Activated naive CD8-positive, alpha-beta T cell treated with anti-CD3 and anti-CD28 coated beads, Interleukin-2, amount 10 ng/mL, durations not matched to agents 7 days and 5 days (primary cell): ENCODE measurements at regions not wholly inside any gene's neighbourhood (a gene's known extent, or its start where the extent isn't known, plus 50 kb on each side); places are given as distances from the start of the nearest gene placed in this dataset.

ENCODE experiments used
- ATAC-seq: fragments of 150-1000 bp; cut with Tn5 transposase; one replicate; pipeline ENCODE4 v1.10.0; 2021; ENCODE audit warnings: low read depth, moderate library complexity
- POLR2A ChIA-PET: fragments of 350-600 bp; sonication (Branson Sonifier 250); formaldehyde crosslinking; loops from one replicate; lab custom pipeline; 2021; ENCODE audit warnings: antibody characterized with exemption; lab: Charles Lee
- DNase-seq: peaks from one replicate; pipeline ENCODE4 v3.0.0; 2021
- H3K27ac Mint-ChIP-seq: one replicate; pipeline ENCODE4 v1.8.0; 2022; ENCODE audit warnings: mild to moderate bottlenecking, mixed read lengths
- H3K27me3 Mint-ChIP-seq: one replicate; pipeline ENCODE4 v1.8.0; 2022; ENCODE audit warnings: mild to moderate bottlenecking, moderate library complexity, mixed read lengths
- H3K36me3 Mint-ChIP-seq: one replicate; pipeline ENCODE4 v1.8.0; 2021; ENCODE audit warnings: mild to moderate bottlenecking, mixed read lengths
- H3K4me1 Mint-ChIP-seq: one replicate; pipeline ENCODE4 v1.8.0; 2021; ENCODE audit warnings: mixed read lengths
- H3K4me3 Mint-ChIP-seq: one replicate; pipeline ENCODE4 v1.8.0; 2022; ENCODE audit warnings: mild to moderate bottlenecking, moderate library complexity, mixed read lengths
- H3K9me3 Mint-ChIP-seq: one replicate; pipeline ENCODE4 v1.8.0; 2021; ENCODE audit warnings: mixed read lengths

DNA sequence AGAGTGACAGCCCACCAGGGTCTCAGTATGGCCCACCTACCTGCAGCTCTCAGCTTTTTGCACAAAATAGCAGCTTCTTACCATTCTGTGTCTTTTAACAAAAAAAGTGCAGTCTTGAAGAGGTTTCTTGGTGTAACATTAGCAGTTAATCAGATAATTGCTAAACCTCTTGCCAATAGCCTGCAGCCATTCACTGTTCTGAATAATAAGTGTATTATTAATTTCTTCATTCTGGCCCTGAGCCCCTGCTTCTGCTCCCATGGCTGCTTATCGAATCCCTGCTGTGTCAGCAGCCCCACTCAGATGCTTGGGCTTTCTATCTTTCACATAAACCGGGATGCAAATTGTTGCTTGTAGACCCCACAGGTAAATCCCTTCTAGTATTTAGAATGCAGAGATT lies 485.9 kb downstream of the CAAP1 start:
- Mint-ChIP-seq H3K4me3 (no peak overlapping the region), H3K4me1 (no peaks in the 10 kb centered on the region), H3K27me3 (no peaks in the 10 kb centered on the region), H3K36me3 (no peaks in the 10 kb centered on the region), H3K9me3 (peaks cover 4% of the 10 kb centered on the region), H3K27ac (no peak overlapping the region)
- no peak for ATAC-seq
- no peak for DNase-seq
- POLR2A ChIA-PET: no interaction called here

- DNase-seq: no peak
- POLR2A ChIA-PET: no interaction called here
- Mint-ChIP-seq H3K27me3 (no peaks in the 10 kb centered on the region), H3K27ac (no peak overlapping the region), H3K4me1 (no peaks in the 10 kb centered on the region), H3K4me3 (no peak overlapping the region), H3K9me3 (peaks cover 3% of the 10 kb centered on the region), H3K36me3 (no peaks in the 10 kb centered on the region)
- no peak for ATAC-seq
Observed at GRCh38 chr9:26399556-26399955, 493.0 kb downstream of the CAAP1 start.

- Mint-ChIP-seq H3K27ac (no peak overlapping the region), H3K4me1 (no peaks in the 10 kb centered on the region), H3K9me3 (peaks cover 8% of the 10 kb centered on the region), H3K27me3 (no peaks in the 10 kb centered on the region), H3K4me3 (no peak overlapping the region), H3K36me3 (no peaks in the 10 kb centered on the region)
- no peak for DNase-seq
- POLR2A ChIA-PET: no interaction called here
- no peak for ATAC-seq
Observed at GRCh38 chr9:26394025-26394424, 498.6 kb downstream of the CAAP1 start.

DNA sequence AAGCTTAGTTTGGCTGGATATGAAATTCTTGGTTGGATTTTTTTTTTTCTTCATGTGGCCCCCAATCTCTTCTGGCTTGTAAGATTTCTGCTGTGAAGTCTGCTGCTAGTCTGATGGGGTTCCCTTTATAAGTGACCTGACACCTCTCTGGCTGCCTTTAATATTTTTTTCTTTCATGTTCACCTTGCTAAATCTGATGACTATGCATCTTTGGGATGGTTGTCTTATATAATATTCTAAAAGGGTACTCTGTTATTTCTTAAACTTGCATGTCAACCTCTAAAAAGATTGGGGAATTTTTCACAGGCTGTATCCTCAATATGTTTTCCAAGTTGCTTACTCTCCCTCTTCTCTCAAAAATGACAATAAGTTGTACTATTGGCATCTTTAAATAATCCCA lies 500.0 kb downstream of the CAAP1 start:
- DNase-seq: no peak
- no peak for ATAC-seq
- POLR2A ChIA-PET: no interaction called here
- no peaks in the 10 kb centered on the region for H3K36me3 Mint-ChIP-seq
- peaks cover 10% of the 10 kb centered on the region for H3K9me3 Mint-ChIP-seq
- H3K4me1 Mint-ChIP-seq: no peaks in the 10 kb centered on the region
- no peaks in the 10 kb centered on the region for H3K27me3 Mint-ChIP-seq
- H3K27ac Mint-ChIP-seq: no peak overlapping the region
- H3K4me3 Mint-ChIP-seq: no peak overlapping the region

GRCh38 chr9:26391036-26391435 lies 501.6 kb downstream of the CAAP1 start:
- no peaks in the 10 kb centered on the region for H3K4me1 Mint-ChIP-seq
- ATAC-seq (no peak), DNase-seq (no peak)
- H3K4me3 Mint-ChIP-seq: no peak overlapping the region
- no peaks in the 10 kb centered on the region for H3K36me3 Mint-ChIP-seq
- POLR2A ChIA-PET: no interaction called here
- no peaks in the 10 kb centered on the region for H3K27me3 Mint-ChIP-seq
- no peak overlapping the region for H3K27ac Mint-ChIP-seq
- H3K9me3 Mint-ChIP-seq: peaks cover 12% of the 10 kb centered on the region

GRCh38 chr9:26375448-26375847 lies 517.2 kb downstream of the CAAP1 start:
- Mint-ChIP-seq H3K27me3 (no peaks in the 10 kb centered on the region), H3K4me3 (no peak overlapping the region), H3K4me1 (no peaks in the 10 kb centered on the region), H3K27ac (no peak overlapping the region), H3K9me3 (peaks cover 3% of the 10 kb centered on the region), H3K36me3 (no peaks in the 10 kb centered on the region)
- POLR2A ChIA-PET: no interaction called here
- DNase-seq: no peak
- ATAC-seq: no peak

- POLR2A ChIA-PET: no interaction called here
- DNase-seq: no peak
- peaks cover under 1% of the 10 kb centered on the region for H3K9me3 Mint-ChIP-seq
- H3K36me3 Mint-ChIP-seq: no peaks in the 10 kb centered on the region
- no peaks in the 10 kb centered on the region for H3K4me1 Mint-ChIP-seq
- ATAC-seq: no peak
- H3K27ac Mint-ChIP-seq: no peak overlapping the region
- no peaks in the 10 kb centered on the region for H3K27me3 Mint-ChIP-seq
- no peak overlapping the region for H3K4me3 Mint-ChIP-seq
Observed at GRCh38 chr9:26373616-26374015, 519.0 kb downstream of the CAAP1 start.

DNA sequence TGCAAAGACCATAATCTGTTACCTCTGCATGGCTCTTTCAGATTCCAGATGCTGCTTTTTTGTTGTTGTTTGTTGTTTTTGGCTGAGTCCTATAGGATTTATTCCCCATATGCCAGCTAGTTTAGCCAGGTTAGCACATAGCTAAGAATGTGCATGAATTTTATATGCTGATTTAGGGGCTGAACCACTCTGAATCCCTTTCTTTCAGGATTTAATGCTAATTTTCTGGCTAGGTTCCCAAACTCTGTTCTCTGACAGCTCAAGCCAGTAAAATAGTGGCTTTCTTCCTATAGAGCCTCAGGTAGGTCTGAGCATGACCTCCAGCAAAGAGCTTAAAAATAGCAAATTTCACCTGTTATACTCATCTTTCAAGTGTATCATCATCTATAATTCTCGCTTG lies 521.4 kb downstream of the CAAP1 start:
- ATAC-seq: no peak
- H3K4me3 Mint-ChIP-seq: no peak overlapping the region
- no peaks in the 10 kb centered on the region for H3K4me1 Mint-ChIP-seq
- POLR2A ChIA-PET: no interaction called here
- no peaks in the 10 kb centered on the region for H3K36me3 Mint-ChIP-seq
- no peak overlapping the region for H3K27ac Mint-ChIP-seq
- H3K27me3 Mint-ChIP-seq: no peaks in the 10 kb centered on the region
- no peaks in the 10 kb centered on the region for H3K9me3 Mint-ChIP-seq
- DNase-seq: no peak

GRCh38 chr9:26369093-26369492 lies 523.5 kb downstream of the CAAP1 start:
- no peaks in the 10 kb centered on the region for H3K4me1 Mint-ChIP-seq
- H3K4me3 Mint-ChIP-seq: no peak overlapping the region
- ATAC-seq: no peak

GRCh38 chr9:26368241-26368640 lies 524.4 kb downstream of the CAAP1 start:
- POLR2A ChIA-PET: no interaction called here
- no peak for DNase-seq
- Mint-ChIP-seq H3K4me3 (no peak overlapping the region), H3K27me3 (no peaks in the 10 kb centered on the region), H3K27ac (no peak overlapping the region), H3K9me3 (peaks cover 1% of the 10 kb centered on the region), H3K4me1 (no peaks in the 10 kb centered on the region), H3K36me3 (no peaks in the 10 kb centered on the region)
- ATAC-seq: no peak

More at GRCh38 chr9:26369093-26369492, 523.5 kb downstream of the CAAP1 start:
- H3K36me3 Mint-ChIP-seq: no peaks in the 10 kb centered on the region
- no peaks in the 10 kb centered on the region for H3K27me3 Mint-ChIP-seq
- POLR2A ChIA-PET: no interaction called here
- no peak overlapping the region for H3K27ac Mint-ChIP-seq
- peaks cover 1% of the 10 kb centered on the region for H3K9me3 Mint-ChIP-seq
- DNase-seq: no peak

- no peak for ATAC-seq
- H3K27me3 Mint-ChIP-seq: no peaks in the 10 kb centered on the region
Observed at GRCh38 chr9:26361010-26361409, 531.6 kb downstream of the CAAP1 start.

DNA sequence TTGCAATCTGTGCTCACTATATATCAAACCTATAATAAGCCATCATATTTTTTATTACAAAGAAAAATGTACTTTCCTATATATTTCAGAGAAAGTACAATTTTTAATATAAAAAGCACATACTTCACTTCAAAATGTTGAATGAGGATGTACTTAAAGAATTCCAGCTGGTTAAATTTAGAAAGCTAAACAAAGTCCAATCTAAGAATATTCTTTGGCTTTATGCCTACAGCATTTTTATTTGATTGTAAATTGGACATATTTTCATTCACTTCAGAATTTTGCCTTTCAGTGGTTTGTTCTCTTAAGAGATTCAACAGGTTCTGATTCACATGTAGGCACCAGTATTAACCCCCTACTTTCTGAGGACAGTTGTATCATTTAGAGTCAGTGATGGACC lies 533.8 kb downstream of the CAAP1 start:
- H3K27ac Mint-ChIP-seq: no peak overlapping the region

More at GRCh38 chr9:26361010-26361409, 531.6 kb downstream of the CAAP1 start:
- Mint-ChIP-seq H3K4me1 (no peaks in the 10 kb centered on the region), H3K9me3 (peaks cover 6% of the 10 kb centered on the region), H3K36me3 (no peaks in the 10 kb centered on the region), H3K27ac (no peak overlapping the region), H3K4me3 (no peak overlapping the region)
- DNase-seq: no peak
- POLR2A ChIA-PET: no interaction called here

DNA sequence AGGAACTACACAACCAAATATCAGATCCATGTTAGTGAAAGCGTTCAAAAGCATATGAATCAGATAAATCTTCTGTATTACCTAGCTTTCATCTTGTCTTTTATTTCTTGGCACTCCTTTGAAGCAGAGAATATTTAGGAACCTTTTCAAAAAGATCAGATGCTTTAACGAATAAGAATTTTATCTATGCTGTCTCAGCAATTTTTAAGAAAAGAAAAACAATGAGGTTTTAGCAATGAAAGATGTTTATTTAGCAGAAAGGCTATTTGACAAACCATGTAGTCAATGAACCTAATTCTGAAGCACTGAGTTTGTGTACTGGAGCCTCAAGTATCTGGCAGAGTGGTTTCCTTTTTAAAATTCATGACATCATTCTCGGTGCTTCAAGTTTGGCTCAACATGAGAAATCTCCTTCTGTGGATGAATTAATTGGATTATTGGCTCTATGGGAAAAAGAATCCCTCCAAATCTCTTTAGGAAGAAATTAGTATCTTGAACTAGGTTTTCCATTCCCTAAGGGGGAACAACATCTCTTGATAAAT lies 534.7 kb downstream of the CAAP1 start:
- peaks cover 7% of the 10 kb centered on the region for H3K9me3 Mint-ChIP-seq
- no peak for DNase-seq
- H3K4me1 Mint-ChIP-seq: no peaks in the 10 kb centered on the region
- H3K27ac Mint-ChIP-seq: no peak overlapping the region
- no peak overlapping the region for H3K4me3 Mint-ChIP-seq
- ATAC-seq: no peak
- no peaks in the 10 kb centered on the region for H3K27me3 Mint-ChIP-seq
- POLR2A ChIA-PET: no interaction called here
- H3K36me3 Mint-ChIP-seq: no peaks in the 10 kb centered on the region

More for the DNA sequence above, 533.8 kb downstream of the CAAP1 start:
- POLR2A ChIA-PET: no interaction called here
- ATAC-seq (no peak), DNase-seq (no peak)
- Mint-ChIP-seq H3K27me3 (no peaks in the 10 kb centered on the region), H3K4me1 (no peaks in the 10 kb centered on the region), H3K36me3 (no peaks in the 10 kb centered on the region), H3K9me3 (peaks cover 5% of the 10 kb centered on the region), H3K4me3 (no peak overlapping the region)

- Mint-ChIP-seq H3K4me1 (no peaks in the 10 kb centered on the region), H3K4me3 (no peak overlapping the region), H3K9me3 (peaks cover 4% of the 10 kb centered on the region), H3K27ac (no peak overlapping the region), H3K36me3 (no peaks in the 10 kb centered on the region), H3K27me3 (no peaks in the 10 kb centered on the region)
- POLR2A ChIA-PET: no interaction called here
- DNase-seq (no peak), ATAC-seq (no peak)
Observed at GRCh38 chr9:26356491-26356890, 536.1 kb downstream of the CAAP1 start.
